Activated T-cell treated with anti-CD3 and anti-CD28 coated beads for 48 hours (primary cell): ENCODE measurements at regions not wholly inside any gene's neighbourhood (a gene's known extent, or its start where the extent isn't known, plus 50 kb on each side); places are given as distances from the start of the nearest gene placed in this dataset.
"Not testable (repeated sequence)": the region's sequence is repeated elsewhere in the genome, so short reads cannot be mapped to it uniquely, and the experiment has no call there.

Experiments used
- DNase-seq: peaks from one replicate; pipeline ENCODE4 v3.0.0-alpha.2; 2020; ENCODE audit warnings: low read depth

GRCh38 chr7:52352013-52352981 lies 683.1 kb upstream of the POM121L12 start:
- no peak for DNase-seq

GRCh38 chr7:52344015-52344414 lies 691.4 kb upstream of the POM121L12 start:
- no peak for DNase-seq

DNA sequence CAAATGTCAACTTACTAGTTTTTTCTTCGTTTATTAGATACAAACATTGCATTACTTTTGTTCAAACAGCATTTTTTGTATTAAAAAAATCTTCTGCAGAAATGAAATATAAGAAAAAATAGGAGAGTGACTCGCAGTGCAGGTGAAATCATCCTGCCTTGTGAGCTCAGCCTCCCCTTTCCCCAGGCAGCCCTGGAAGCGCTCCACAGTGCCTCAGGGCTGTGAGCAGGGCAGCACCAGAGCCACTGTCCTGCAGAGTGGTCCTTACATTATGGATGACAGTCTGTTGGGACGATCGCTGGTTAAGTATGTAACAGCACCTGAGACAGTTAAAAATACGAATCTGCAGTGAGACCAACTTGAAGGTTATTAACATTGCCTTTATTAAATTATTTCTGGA lies 695.4 kb upstream of the POM121L12 start:
- DNase-seq: no peak

GRCh38 chr7:52328328-52328727 lies 707.1 kb upstream of the POM121L12 start:
- DNase-seq: not testable (repeated sequence)

DNA sequence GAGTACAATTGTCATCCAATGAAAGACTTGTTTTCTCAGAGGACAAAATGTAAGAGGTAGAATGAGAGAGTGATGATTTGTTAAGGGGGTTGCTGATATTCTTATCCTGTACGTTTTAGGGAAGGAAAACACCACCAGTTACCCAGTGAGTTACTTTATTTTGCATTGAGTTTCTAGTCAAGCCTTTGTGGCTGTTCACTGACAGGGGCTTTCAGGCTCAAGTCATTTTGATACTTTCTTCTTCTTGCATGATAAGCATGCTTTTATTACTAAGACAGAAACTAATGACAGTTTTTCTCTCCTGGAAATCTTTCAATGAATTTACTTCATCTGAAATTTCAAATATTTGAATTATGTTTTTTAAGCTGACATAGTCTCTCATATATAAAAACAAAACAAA lies 710.2 kb upstream of the POM121L12 start:
- no peak for DNase-seq

DNA sequence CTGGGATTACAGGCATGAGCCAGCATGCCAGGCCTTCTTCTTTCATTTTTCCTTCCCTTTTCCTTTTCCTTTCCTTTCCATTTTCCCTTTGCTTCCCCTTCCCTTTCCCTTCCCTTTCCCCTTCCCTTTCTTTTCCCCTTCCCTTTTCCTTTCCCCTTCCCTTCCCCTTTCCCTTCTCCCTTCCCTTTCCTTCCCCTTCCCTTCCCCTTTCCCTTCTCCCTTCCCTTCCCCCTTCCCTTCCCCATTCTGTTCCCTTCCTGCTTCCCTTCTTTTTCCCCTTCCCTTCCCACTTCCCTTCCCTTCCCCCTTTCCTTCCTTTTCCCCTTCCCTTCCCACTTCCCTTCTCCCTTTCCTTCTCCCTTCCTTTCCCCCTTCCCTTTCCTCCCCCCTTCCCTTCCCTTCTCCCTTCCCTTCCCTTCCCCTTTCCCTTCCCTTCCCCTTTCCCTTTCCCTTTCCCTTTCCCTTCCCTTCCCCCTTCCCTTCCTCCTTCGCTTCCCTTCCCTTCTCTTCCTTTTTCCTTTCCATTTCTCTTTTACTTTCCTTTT lies 712.2 kb upstream of the POM121L12 start:
- no peak for DNase-seq

DNA sequence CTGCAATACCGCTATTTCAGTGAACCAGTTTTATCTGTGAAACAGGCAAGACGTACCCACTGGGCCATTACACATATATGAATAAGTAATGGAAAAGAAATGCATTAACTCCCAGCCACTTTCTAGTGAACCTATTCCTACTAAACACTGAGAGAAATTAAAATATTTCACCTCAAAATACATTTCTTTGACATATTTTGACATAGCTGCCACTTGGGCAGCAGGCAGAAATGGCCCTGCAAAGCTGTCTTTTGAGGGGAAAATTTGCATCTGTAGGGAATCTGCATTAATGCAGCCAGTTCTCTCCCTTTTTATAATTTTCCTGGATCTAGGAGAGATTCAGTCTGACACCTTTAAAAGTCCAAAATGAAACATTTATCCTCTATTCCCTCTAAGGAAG lies 714.8 kb upstream of the POM121L12 start:
- no peak for DNase-seq

- DNase-seq: no peak
Observed at GRCh38 chr7:52317921-52318320, 717.5 kb upstream of the POM121L12 start.

- no peak for DNase-seq
Observed at GRCh38 chr7:52311886-52312285, 723.5 kb upstream of the POM121L12 start.

DNA sequence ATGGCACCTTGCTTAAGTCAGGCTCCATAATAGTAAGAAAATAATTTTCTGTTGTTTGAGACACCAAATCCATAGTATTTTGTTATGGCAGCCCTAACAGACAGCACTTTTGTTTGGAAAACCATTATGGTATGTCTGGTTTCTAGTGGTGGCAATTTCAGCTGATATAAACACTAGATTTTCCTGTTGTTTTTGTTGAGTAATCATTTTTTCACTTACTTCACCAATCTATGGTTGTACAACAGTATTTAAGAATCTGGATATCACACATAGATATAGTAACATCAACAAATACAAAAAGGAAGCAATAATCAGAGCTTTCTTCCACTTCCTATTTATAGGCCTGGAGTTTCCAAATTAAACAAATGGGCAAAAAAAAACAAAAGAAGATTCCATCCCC lies 725.8 kb upstream of the POM121L12 start:
- no peak for DNase-seq

- no peak for DNase-seq
Observed at GRCh38 chr7:52302765-52303520, 732.5 kb upstream of the POM121L12 start.

DNA sequence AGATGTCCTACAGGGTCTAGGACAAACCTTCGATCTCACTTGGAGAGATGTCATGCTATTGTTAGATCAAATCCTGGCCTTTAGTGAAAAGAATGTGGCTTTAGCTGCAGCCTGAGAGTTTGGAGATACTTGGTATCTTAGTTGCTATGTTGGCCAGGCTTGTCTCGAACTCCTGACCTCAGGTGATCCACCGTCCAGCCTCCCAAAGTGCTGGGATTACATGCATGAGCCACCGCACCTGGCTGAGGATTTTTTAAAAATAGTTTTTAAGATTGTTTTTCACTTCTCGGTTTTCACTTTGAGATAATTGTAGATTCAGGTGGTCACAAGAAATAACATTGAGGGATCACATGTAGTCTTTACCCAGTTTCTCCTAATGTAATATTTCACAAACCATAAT lies 738.3 kb upstream of the POM121L12 start:
- no peak for DNase-seq

DNA sequence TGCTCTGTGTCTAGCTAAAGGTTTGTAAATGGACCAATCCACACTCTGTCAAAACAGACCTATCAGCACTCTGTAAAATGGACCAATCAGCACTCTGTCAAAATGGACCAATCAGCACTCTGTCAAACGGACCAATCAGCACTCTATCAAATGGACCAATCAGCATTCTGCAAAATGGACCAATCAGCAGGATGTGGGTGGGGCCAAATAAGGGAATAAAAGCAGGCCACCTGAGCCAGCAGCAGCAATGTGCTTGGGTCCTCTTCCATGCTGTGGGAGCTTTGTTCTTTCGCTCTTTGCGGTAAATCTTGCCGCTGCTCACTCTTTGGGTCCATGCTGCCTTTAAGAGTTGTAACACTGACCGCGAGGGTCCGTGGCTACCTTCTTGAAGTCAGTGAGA lies 740.5 kb upstream of the POM121L12 start:
- no peak for DNase-seq

GRCh38 chr7:52289247-52289646 lies 746.2 kb upstream of the POM121L12 start:
- DNase-seq: no peak

DNA sequence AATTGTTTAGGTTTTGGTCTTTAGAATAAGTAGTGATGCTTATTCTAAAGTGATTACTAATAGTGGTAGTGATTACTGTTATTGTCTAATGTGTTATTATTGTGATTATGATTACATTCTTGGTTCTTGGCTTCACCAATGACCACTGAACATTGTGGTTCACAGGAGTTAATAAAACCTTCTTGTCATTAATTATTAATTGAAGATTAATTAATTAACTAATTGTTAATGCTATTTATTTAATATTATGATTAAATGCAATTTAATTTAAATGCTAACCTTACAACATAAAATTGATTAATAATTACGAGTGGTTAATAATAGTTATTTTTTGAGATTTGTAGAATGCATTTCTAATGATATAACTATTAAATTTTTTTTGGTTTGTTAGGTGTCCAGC lies 747.7 kb upstream of the POM121L12 start:
- no peak for DNase-seq

GRCh38 chr7:52285689-52286088 lies 749.7 kb upstream of the POM121L12 start:
- DNase-seq: no peak

- DNase-seq: no peak
Observed at GRCh38 chr7:52283335-52283734, 752.1 kb upstream of the POM121L12 start.

DNA sequence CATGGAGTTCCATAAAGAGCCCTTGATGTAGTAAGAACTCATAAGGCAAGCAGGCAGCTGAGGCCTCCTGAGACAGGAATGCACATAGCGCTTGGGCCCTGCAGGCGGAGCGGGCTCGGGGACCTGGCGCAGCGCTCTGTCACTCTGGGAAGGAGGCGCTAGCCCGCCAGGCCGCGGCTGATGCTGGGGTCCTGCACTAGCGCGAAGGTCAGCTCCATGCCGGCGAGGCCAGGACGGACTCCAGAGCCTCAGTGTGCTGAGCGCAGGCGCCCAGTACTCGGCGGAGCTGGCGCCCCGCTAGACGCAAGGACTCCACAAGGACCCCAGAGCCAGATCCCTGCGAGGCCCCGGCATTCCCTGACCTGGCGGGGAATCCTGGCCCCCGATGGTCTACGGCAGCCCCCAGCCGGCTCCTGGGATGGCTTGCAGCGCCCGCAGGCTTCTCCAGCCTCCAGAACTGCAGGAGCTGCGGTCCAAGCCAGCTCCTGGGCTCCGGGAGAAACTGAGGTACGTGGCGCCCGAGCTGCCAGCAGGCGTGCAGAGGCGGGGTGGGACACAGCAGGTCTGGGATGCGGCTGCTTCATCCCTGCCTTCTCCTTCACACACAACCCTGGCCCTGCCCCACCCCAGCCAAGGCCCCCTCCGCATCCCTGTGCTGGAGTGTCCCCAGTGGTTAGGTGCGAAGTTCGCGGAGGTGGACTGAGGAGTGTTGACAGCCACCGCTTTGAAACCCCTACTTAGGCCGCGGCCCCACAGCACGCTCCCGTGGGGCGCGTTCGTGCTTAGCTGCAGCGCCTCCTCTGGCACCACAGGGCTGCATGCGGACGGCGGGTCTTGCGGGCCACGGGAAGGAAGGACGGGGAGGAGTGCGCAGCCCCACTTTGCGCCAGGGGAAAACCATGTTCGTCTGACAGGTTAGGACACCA lies 761.5 kb upstream of the POM121L12 start:
- DNase-seq: no peak

DNA sequence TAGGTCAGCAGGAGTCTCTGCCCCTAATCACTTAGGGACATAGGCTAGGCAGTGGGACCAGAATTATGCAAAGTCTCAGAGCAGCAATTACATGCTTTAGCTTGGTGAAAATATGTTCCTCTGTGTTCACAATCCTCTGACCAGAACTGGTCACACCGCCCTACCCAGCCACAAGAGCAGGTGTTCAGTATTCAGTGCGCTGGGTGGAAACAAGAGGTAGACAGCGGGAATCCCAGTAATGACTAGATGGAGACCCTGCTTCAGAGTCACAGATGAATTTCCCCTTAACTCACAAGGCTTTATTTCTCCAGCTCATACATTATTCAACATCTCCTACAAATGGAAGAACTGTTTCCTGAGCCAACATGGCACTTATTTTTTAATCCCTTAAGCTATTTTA lies 763.7 kb upstream of the POM121L12 start:
- DNase-seq: no peak

- no peak for DNase-seq
Observed at GRCh38 chr7:52270301-52270700, 765.1 kb upstream of the POM121L12 start.

GRCh38 chr7:52269669-52270068 lies 765.8 kb upstream of the POM121L12 start:
- no peak for DNase-seq

- no peak for DNase-seq
Observed at GRCh38 chr7:52261057-52261456, 774.4 kb upstream of the POM121L12 start.
